ENCODE measurements at regions not wholly inside any gene's neighbourhood (a gene's known extent, or its start where the extent isn't known, plus 50 kb on each side); places are given as distances from the start of the nearest gene placed in this dataset.
"Not testable (repeated sequence)": the region's sequence is repeated elsewhere in the genome, so short reads cannot be mapped to it uniquely, and the experiment has no call there.

DNA sequence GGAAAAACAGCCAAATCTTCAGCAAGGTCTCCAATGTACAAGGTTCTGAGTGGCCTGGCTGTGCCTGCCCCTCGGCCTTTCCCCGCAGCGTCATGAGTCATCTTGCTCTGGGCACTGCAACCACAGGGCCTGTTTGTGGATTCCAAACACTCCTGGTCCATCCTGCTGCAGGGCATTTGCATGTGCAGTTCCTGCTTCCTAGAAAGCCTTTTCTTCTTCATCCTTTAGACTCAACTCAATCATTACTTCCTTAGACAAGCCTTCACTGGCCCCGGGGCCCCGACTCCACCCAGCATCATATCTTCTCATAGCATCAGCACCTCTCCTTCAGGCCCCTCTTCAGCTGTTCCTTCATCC lies 101.8 kb upstream of the EGLN3 start:
- DNase-seq (ENCODE audit: extremely low read depth, low read depth), result no peak

DNA sequence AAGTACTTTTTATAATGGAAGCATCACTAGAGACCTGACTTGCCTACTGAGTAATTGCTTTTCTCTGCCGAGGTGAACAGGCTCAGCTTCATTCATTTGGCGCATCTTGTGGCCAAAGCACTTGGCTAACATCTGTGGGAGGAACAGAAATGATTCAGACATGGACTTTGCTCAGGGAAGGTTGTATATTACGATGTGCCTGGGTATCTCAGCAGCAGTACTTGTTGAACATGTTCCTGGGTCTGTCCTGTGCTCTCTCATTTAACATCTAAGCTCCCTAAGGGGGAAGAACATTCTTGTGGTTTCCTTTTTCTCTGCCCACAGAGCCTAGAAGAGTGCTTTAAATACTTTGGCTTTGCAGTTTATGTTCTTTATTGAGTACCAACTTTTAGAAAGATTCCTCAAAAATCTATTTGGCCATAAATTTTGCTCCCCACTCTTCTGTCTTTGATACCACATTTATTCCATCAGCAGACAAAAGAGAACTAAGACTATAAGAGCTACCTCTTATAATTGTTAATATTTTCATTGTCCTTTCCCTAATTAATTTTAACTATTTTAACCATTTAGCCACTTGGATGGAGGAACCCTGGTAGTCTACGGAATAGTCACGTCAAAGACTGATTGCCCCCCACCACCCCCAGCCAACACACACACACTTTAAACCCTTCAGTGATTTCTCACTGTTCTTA lies 101.2 kb upstream of the EGLN3 start:
- TF ChIP-seq, protein P1, sequence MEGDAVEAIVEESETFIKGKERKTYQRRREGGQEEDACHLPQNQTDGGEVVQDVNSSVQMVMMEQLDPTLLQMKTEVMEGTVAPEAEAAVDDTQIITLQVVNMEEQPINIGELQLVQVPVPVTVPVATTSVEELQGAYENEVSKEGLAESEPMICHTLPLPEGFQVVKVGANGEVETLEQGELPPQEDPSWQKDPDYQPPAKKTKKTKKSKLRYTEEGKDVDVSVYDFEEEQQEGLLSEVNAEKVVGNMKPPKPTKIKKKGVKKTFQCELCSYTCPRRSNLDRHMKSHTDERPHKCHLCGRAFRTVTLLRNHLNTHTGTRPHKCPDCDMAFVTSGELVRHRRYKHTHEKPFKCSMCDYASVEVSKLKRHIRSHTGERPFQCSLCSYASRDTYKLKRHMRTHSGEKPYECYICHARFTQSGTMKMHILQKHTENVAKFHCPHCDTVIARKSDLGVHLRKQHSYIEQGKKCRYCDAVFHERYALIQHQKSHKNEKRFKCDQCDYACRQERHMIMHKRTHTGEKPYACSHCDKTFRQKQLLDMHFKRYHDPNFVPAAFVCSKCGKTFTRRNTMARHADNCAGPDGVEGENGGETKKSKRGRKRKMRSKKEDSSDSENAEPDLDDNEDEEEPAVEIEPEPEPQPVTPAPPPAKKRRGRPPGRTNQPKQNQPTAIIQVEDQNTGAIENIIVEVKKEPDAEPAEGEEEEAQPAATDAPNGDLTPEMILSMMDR (IDR thresholded peaks at IDR 0.05; ENCODE audit: low read depth, low read length), result no peak
- DNase-seq (ENCODE audit: extremely low read depth, low read depth), result no peak

More for the DNA sequence above, 101.8 kb upstream of the EGLN3 start:
- TF ChIP-seq, protein P1 (IDR thresholded peaks at IDR 0.05; ENCODE audit: low read depth, low read length), result no peak

DNA sequence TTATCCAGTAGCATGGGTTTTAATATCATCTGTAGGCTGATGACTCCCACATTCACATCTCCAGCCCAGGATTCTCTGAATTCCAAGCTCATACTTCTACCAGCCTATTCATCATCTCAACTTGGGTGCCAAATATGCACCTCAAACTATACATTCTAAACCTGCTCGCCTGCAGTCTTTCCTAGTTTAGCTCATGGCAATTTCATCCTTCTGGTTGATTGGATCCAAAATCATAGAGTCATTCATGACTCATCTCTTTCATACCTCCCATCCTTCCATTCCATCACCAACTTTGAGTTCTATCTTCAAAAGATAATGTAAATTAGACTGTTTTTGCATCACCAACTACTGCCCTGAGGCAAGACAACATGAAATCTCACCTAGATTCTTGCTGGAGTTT lies 99.7 kb upstream of the EGLN3 start:
- TF ChIP-seq, protein P1 (IDR thresholded peaks at IDR 0.05; ENCODE audit: low read depth, low read length), result no peak
- DNase-seq (ENCODE audit: extremely low read depth, low read depth), result no peak

DNA sequence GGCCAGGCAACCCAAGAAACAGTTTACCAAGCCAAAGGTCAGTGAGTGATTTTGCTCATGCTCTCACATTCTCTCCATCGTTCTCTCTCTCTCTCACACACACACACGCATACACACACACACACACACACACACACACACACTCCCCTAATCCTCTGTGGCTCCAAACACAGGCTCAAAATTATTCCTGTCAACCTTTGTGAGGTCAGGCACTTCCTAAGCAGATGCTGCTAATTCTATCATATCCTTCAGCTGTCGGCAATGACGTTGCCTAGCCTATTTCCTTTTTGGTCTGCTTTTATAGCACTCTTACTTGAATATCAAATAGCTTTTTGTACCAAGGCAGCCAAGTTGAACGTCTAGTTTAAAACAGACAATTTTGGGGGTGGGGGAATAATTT lies 98.9 kb upstream of the EGLN3 start:
- TF ChIP-seq, protein P1 (IDR thresholded peaks at IDR 0.05; ENCODE audit: low read depth, low read length), result no peak
- DNase-seq (ENCODE audit: extremely low read depth, low read depth), result no peak

DNA sequence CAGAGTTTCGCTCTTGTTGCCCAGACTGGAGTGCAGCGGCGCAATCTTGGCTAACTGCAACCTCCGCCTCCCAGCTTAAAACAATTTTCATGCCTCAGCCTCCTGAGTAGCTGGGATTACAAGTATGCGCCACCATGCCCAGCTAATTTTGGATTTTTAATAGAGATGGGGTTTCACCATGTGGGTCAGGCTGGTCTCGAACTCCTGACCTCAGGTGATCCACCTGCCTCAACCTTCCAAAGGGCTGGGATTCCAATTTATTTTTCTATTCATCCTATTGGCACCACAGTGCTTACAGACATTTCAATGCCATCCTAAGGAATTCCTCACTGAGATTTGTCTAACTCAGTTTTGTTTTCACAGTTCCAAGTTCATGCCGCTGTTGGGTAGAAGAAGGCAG lies 98.3 kb upstream of the EGLN3 start:
- DNase-seq (ENCODE audit: extremely low read depth, low read depth), result not testable (repeated sequence)

DNA sequence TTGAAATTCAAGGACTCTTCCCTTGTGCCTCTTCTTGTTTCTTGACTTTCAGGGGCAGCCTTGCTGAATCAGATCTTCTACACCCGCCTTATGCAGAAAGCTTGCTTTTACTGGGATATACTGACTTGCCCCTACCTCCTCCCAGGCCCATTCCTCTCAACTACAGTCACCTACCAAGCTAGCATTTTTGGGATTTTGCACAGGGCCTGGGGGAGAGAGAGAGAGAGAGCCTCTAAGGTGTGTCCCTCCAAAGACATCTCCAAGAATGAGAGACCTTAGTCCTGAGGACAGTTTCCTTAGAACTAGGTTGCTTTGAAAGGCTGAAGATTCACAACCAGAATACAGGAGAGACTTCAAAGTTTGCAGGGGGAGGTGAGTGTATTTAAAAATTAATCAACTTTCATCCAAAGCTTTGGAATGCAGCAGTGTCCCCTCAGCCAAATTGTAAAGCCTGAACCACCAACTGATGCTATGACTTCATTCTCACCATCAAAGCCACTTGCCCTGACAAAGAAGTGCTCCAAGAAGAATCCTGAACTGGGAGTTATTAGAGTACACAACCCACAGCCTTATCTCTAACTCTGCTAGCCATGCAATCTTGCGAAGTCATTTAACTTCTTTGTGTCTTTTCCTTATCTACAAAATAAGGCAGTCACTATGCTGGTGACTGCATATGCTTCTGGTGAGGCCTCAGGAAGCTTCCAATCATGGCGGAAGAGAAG lies 96.1 kb upstream of the EGLN3 start:
- TF ChIP-seq, protein P1 (IDR thresholded peaks at IDR 0.05; ENCODE audit: low read depth, low read length), result no peak
- DNase-seq (ENCODE audit: extremely low read depth, low read depth), result no peak

DNA sequence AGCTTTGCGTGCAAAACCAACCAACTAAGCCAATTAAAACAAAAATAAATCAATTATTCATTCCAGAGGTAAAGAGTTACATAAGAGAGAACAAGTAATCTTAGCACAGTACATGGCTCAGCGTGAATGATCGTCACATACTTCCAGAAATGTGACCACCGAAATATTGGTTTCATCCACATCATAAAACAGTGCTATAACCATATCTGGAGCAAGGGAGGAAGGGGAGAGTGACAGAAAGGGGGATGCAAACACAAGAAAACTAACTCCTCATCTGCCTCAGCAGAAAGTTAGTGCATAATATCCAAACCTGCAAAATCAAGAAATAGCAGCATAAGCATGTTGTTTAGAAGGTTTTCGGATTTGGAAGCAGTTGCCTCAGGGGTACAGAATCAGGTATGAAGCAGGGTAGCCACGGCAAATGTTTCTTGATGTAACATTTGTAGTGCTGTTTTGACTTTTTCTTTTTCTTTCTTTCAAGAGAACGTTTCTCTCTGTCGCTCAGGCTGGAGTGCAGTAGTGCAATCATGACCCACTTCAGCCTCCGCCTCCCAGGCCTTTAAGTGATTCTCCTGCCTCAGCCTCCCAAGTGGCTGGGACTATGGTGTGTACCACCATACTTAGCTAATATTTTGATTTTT lies 93.9 kb upstream of the EGLN3 start:
- no peak for DNase-seq (ENCODE audit: extremely low read depth, low read depth)
- TF ChIP-seq, protein P1 (IDR thresholded peaks at IDR 0.05; ENCODE audit: low read depth, low read length), result no peak
